Kidney glomerular epithelial cell (primary cell): ENCODE measurements at regions not wholly inside any gene's neighbourhood (a gene's known extent, or its start where the extent isn't known, plus 50 kb on each side); places are given as distances from the start of the nearest gene placed in this dataset.
"Not testable (repeated sequence)": the region's sequence is repeated elsewhere in the genome, so short reads cannot be mapped to it uniquely, and the experiment has no call there.

Source experiments
- DNase-seq: peaks from one replicate; lab custom pipeline; 2025; lab: John Stamatoyannopoulos, UW

DNA sequence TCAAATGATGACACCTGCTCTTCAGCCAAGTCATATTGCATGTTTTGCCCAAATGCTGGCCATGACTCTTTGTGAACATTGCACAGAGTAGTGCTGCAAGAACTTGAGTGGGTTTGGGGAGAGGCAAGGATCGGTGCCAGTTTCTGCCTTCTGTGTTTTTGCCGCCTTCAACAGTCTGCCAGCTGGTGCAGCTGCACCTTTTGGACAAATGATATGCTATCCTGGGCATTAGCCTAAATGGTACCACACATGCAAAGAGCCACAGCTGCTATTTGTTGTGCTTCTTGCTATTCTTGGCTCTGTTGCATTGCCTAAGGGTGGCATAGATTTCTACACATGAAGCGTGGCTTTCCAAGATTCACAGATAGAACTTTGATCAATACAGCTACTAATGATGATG is 189.0 kb upstream of the CCN2 start:
- no peak for DNase-seq

DNA sequence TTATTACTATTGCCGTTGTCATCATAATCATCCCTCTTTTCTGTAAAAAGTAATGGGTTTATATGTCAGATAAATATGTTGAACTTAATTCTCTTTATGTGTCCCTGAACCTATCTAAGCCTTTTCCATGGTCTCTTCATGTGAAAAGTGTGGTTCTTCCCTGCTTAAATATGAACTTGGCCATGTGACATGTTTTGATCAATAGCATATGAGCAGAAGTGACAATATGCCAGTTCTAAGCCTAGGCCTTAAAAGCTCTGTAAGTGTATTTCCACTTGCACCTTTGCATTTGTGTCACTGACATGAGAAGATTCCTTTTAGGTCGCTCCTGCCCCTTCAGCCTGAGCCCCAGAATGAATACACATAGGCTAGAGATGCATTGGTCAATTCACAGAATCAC is 188.4 kb upstream of the CCN2 start:
- DNase-seq: no peak

GRCh38 chr6:132136981-132137380 is 185.8 kb upstream of the CCN2 start:
- no peak for DNase-seq

DNA sequence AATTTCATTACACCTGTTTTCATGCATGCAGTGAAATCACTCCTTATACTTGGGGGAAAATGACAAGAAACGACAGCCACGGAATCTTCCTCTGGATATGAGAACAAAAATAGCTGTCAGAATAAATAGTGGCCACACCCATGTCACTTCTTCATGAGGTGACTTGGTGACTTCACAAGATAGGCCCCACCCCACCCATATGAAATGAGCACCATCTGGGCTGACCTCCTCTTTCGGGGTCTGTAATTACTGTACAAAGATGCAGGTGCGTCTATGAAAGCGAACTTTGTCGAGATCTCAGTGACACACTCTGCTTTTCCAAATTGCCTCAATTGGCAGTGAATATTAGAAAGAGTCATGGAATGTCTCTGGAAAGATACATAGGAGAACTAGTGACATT is 184.2 kb upstream of the CCN2 start:
- DNase-seq: no peak

DNA sequence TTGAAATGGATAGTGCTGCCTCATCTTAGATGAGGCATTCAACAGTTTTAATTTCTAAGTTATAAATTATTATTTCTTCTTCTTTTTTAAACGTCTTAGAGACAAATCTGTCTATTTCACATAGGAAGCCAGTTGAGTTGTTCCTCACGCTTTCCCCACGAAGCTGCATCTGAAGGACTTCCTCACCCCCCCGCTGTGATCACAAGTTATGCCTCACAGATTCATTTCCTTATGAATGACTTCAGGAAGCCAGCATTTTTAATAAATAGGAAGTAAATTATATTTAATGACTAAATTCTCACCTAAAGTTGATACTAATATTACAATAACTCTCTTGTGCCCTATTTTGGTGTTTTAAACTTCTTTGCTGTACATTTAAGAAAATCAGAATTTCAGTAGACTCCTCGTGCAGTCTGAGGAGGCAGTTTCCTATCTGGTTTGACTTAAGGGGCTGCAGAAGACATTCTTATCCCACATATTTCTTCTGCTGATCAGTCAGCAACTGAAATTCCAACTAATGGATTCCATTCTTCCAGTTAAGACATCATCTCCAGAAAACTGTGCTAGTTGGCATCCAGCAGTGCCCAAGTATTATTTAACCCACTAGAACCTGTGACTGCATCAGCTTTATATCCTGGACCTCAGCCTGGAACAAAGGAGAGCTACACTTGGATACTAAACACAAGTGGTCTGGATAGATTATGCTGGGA is 182.7 kb upstream of the CCN2 start:
- DNase-seq: no peak

GRCh38 chr6:132132924-132133639 is 181.9 kb upstream of the CCN2 start:
- DNase-seq: peak; percentile 48

DNA sequence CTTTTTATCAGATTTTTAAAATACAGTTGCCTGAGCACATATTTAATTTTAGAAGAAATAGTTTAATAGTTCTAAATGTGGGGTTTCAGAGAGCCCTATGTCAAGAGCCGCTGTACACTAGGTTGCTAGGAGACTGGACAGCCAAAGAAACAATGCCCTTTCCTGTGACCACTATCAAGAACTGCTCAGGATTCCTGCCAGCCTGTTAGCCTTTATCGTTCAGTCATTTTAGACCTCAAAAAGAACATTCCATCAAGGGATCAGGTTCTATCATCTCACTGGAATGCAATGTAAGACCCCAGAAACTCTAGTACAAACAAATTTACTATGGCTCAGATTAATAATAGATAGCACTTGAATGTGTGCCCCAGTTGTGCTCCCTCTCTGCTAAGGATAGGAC is 181.2 kb upstream of the CCN2 start:
- peak; percentile 60 for DNase-seq

- DNase-seq: peak; percentile 98
Measured at GRCh38 chr6:132131758-132132157, 180.6 kb upstream of the CCN2 start.

- no peak for DNase-seq
Measured at GRCh38 chr6:132131351-132131750, 180.2 kb upstream of the CCN2 start.

GRCh38 chr6:132130626-132131298 is 179.6 kb upstream of the CCN2 start:
- no peak for DNase-seq

- DNase-seq: no peak
Measured at GRCh38 chr6:132128424-132128823, 177.3 kb upstream of the CCN2 start.

DNA sequence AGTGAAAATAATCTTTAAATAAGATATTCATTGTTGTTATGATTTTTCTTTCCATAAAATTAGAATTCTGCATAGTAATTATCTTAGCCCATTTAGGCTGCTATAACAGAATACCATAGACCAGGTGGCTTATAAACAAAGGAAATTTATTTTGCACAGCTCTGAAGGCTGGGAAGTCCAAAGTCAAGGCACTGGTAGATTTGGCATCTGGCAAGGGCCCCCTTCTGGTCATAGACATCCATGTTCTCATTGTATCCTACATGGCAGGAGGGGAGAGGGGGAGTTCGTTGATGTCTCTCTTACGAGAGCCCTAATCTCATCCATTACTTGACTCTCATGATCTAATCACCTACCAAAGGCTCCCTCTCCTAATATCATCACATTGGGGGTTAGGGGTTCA is 175.0 kb upstream of the CCN2 start:
- no peak for DNase-seq

GRCh38 chr6:132122871-132123270 is 171.7 kb upstream of the CCN2 start:
- peak; percentile 32 for DNase-seq

DNA sequence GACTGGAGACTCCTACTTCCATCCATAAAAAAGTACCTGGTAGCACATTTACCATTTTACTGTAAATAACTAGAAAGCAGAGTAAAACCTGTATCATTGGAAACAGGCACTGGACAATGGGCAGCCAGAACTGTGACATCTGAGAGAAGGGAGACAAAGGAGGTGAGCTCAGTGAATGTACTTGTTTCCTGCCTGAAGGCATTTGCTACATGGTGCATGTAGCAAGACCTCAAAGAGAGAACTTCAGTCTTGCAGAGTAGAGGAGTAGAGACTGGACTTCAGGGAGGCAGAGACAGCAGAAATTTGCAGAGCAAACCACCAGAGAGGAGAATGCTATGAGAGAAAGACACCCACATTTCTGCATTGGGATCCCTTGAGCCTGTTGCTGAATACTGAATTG is 171.0 kb upstream of the CCN2 start:
- DNase-seq: no peak

- DNase-seq: no peak
Measured at GRCh38 chr6:132118144-132118543, 167.0 kb upstream of the CCN2 start.

DNA sequence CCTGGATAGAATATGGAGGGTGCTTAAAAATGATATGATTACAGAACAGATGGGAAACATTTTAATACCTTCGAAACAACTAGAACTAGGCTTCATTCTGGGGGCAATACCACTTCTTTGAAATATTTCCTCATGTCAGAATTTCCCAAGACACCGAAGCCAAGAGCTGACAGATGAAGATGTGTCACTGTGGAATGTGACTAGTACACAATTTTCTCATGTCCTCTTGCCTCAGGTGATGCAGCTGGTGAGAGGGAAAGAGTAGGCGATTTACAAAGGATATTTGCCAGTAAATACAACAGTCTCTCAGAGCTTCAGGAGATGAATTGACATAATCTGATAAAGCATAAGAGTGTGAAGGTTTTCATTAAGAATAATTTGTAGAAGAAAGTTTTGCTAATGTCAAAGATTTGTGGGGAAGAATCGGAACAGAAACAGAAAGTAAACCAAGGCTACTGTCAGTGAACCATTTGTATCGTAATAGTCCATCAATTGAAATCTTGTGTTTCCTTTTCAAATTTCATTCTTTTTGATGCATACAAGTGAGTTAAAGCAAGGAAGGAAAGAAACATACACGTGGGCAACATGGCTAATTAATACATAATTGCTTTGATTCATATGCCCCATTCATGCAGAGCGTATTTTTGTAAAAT is 164.7 kb upstream of the CCN2 start:
- DNase-seq: no peak

DNA sequence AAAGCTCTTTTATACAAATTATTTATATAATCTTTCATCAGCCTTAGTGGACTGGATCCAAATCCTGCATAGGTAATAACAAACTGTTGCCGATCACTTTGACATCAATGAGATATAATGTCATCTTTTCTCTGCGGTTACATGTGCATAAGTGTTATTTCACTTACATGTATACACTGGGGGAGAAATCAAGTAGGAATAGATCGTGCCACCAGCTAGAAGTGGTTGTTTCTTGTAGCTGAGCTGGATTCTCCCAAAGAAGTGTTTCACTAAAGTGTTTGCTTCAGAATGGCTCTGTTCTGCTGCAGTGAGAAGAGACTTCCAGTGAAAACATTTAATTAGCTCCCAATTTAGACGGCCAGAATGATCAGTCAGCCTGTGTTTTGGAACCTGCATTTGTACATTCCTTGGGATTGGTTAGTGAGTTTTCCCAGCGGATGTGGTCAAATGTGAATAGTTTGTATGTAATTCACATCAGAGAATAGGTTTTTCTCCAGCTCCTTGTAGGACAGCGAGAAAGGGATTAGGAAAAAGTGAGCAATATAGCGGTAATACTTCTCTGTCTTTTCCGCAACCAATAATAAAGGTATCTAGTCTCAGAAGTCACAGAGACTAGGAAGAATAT is 163.1 kb upstream of the CCN2 start:
- no peak for DNase-seq

DNA sequence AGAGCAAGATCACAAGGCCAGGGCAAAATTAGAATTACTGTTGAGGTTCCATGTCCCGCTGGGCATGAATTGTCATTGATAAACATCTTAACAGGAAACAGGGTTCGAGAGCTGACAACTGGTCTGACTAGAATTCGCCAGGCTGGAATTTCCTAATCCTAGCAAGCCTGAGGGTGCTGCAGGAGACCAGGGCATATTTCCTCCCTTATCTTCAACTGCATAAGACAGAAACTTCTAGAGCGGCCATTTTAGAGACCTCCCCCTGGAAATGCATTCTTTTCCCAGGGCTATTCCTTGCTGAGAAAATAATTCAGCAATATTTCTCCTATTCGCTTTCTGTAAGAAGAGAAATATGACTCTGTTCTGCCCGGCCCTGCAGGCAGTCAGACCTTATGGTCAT is 158.6 kb upstream of the CCN2 start:
- DNase-seq: not testable (repeated sequence)

GRCh38 chr6:132107896-132108295 is 156.7 kb upstream of the CCN2 start:
- no peak for DNase-seq

DNA sequence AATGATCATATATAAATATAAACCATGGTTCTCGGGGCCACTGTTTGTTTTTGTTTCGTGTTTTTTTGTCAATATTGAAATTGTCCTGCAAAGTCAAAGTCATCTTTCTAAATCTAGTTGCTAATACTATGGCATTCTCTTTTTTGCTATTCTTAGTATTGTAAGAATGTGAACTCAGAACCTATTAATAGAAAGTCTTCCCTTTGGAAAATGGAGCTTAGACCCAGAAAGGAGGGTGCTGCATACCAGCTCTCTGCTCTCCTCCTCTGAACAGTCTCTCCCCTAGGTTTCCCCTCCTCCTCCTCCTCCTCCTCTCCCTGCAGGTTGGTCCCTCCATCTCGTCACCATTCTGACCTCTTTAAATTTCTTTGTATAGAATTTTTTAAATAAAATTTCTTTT is 150.4 kb upstream of the CCN2 start:
- no peak for DNase-seq

DNA sequence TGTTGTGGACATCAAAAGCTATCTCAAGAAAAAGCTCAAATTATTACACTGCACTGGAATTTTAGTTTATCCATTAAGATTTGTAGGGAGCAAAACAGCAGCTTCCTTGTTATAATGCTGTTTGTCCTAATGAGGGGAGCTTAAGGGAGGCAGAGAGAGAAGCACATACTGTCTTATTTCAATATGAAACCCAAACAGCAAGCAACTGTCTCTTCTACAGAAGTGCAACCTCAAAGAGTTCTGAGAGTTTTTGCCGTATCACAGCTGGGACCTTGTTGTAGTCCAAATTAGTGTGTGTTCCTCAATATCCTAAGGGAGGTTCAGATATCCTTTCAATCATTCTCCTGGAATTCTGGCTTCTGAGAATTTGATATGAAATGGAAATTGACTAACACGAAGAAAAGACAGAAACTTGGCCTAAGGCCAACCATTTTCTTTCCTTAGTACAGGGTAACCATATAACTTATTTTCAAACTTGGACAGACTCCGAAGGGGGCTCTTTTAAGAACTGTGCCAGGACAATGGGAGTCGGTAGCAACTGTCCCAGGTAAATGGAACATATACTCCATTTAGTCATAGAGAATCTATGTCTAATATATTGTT is 149.3 kb upstream of the CCN2 start:
- DNase-seq: no peak

- DNase-seq: no peak
Measured at GRCh38 chr6:132096996-132097395, 145.8 kb upstream of the CCN2 start.
